ENCODE measurements at regions not wholly inside any gene's neighbourhood (a gene's known extent, or its start where the extent isn't known, plus 50 kb on each side); places are given as distances from the start of the nearest gene placed in this dataset.
A peak's percentile ranks its signal among the peaks of the same experiment; 100 is the strongest.

GRCh38 chr20:19928328-19929011 lies 88.7 kb upstream of the NAA20 start:
- peak in 1 of 7 donors; percentile 16 for DNase-seq
- no peaks in the 10 kb centered on the region for H3K9me3 ChIP-seq (replicated peaks in 1 of 3)
- H3K36me3 ChIP-seq (replicated peaks in 1 of 2), result no peaks in the 10 kb centered on the region
- intact Hi-C loops (cut with DNase I), result loop anchor here in 1 of 2 donors (10.0 kb wide), 1 partner anchor 66 kb away; no protein-coding TSS in a partner anchor
- H3K27ac ChIP-seq, result peak overlapping the region in 1 of 5 donors; percentile 7
- H3K4me3 ChIP-seq, result no peak overlapping the region
- WGBS, 4 donors, result 88 to 98% (median 89%) methylated on average over 7 to 9 of the region's 9 CpGs
- no peaks in the 10 kb centered on the region for H3K27me3 ChIP-seq
- H3K4me1 ChIP-seq (replicated peaks in 1 of 2), result peaks cover 0 to 12% of the 10 kb centered on the region in 2 donors
- TF ChIP-seq, protein P1, sequence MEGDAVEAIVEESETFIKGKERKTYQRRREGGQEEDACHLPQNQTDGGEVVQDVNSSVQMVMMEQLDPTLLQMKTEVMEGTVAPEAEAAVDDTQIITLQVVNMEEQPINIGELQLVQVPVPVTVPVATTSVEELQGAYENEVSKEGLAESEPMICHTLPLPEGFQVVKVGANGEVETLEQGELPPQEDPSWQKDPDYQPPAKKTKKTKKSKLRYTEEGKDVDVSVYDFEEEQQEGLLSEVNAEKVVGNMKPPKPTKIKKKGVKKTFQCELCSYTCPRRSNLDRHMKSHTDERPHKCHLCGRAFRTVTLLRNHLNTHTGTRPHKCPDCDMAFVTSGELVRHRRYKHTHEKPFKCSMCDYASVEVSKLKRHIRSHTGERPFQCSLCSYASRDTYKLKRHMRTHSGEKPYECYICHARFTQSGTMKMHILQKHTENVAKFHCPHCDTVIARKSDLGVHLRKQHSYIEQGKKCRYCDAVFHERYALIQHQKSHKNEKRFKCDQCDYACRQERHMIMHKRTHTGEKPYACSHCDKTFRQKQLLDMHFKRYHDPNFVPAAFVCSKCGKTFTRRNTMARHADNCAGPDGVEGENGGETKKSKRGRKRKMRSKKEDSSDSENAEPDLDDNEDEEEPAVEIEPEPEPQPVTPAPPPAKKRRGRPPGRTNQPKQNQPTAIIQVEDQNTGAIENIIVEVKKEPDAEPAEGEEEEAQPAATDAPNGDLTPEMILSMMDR (IDR thresholded peaks at IDR 0.05), result no peak
- no peak for TF ChIP-seq POLR2A (IDR thresholded peaks at IDR 0.05)

DNA sequence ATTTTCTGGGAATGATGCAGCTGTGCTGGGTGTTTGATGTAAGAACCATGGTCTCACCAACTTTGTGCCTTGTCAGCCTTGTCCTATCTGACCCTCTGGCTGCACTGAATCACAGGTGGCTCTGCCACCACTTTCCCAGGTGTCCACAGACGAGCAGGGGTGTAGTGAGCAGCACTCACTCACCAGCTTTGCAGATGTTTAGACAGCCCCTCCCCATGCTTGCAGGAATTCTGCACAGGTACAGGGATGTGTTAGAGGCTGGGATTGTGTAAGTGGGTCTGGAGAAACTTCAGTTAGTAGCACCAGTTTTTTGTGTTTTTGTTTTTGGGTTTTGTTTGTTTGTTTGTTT lies 88.2 kb upstream of the NAA20 start:
- Histone ChIP-seq H3K27me3 (no peaks in the 10 kb centered on the region), H3K27ac (peak overlapping the region in 1 of 5 donors; percentile 7), H3K36me3 (replicated peaks in 1 of 2) (no peaks in the 10 kb centered on the region), H3K4me1 (replicated peaks in 1 of 2) (peaks cover 0 to 14% of the 10 kb centered on the region in 2 donors), H3K9me3 (replicated peaks in 1 of 3) (no peaks in the 10 kb centered on the region), H3K4me3 (no peak overlapping the region)
- intact Hi-C loops (cut with DNase I), result loop anchor here in 1 of 2 donors (10.0 kb wide), 1 partner anchor 66 kb away; no protein-coding TSS in a partner anchor
- no peak for DNase-seq
- 81 to 100% (median 87%) methylated on average over 1 of the region's 1 CpG for WGBS, 4 donors
- TF ChIP-seq POLR2A (IDR thresholded peaks at IDR 0.05), result no peak
- TF ChIP-seq, protein P1 (IDR thresholded peaks at IDR 0.05), result no peak

DNA sequence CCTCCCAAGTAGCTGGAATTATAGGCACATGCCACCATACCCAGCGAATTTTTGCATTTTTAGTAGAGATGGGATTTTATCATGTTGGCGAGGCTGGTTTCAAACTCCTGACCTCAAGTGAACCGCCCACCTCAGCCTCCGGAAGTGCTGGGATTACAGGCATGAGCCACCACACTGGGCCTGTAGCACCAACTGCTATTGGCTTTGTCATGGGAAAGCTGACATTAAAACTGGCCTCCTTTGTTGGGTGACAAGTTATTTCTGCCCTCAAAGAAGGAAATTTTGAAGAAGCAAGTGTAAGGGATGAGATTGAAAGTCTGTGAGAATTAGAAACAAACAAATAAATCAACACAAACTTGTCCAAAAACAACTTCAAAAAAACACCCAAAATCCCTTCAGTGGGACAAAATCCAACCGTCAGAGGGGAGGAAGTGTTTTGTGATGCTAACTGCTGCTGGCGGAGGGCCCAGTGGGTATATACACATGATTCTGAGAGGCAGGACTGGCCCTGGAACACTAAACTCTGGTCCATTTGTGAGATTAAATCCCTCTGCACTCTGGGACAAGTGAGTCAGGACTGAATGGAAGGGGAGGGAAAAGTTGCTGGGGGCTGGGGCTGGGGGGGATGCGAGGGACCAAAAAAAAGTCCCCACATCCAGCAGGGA lies 87.5 kb upstream of the NAA20 start:
- intact Hi-C loops (cut with DNase I), result loop anchor here in 1 of 2 donors (10.0 kb wide), 1 partner anchor 65 kb away; no protein-coding TSS in a partner anchor
- Histone ChIP-seq H3K27me3 (no peaks in the 10 kb centered on the region), H3K9me3 (replicated peaks in 1 of 3) (no peaks in the 10 kb centered on the region), H3K36me3 (replicated peaks in 1 of 2) (no peaks in the 10 kb centered on the region), H3K27ac (no peak overlapping the region), H3K4me1 (replicated peaks in 1 of 2) (peaks cover 0 to 20% of the 10 kb centered on the region in 2 donors), H3K4me3 (no peak overlapping the region)
- DNase-seq, result peak in 1 of 7 donors; percentile 38
- 73 to 81% (median 77%) methylated on average over 6 to 7 of the region's 7 CpGs for WGBS, 4 donors
- TF ChIP-seq, protein P1 (IDR thresholded peaks at IDR 0.05), result no peak
- TF ChIP-seq POLR2A (IDR thresholded peaks at IDR 0.05), result no peak

DNA sequence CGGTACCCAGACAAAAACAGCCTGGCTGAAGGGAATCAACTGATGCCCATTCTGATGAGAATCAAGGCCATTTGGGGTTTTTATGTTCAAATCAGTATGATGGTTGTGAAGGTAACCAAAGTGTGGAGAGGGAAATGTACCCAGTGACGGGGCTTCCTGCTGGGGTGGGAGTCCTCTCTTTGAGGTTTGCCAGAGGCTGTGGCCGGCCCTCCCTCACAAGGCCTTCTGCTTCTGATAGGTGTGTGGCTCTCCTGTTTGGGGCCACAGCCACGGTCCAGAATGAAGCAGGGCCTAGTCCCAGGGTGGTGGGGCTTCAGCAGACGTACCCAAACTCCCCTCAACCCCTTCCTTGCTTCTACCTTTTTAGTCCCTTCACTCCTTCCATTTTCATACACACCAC lies 86.7 kb upstream of the NAA20 start:
- no peak overlapping the region for H3K27ac ChIP-seq
- no peaks in the 10 kb centered on the region for H3K27me3 ChIP-seq
- no peaks in the 10 kb centered on the region for H3K9me3 ChIP-seq (replicated peaks in 1 of 3)
- H3K4me3 ChIP-seq, result no peak overlapping the region
- TF ChIP-seq, protein P1 (IDR thresholded peaks at IDR 0.05), result no peak
- no peak for TF ChIP-seq POLR2A (IDR thresholded peaks at IDR 0.05)
- H3K36me3 ChIP-seq (replicated peaks in 1 of 2), result no peaks in the 10 kb centered on the region
- intact Hi-C loops (cut with DNase I), result no loop called here
- DNase-seq, result no peak
- peaks cover 0 to 21% of the 10 kb centered on the region in 2 donors for H3K4me1 ChIP-seq (replicated peaks in 1 of 2)
- 70 to 89% (median 77%) methylated on average over 5 of the region's 5 CpGs for WGBS, 4 donors

All from adrenal gland (tissue), 9 donors.